Mammary epithelial cell (primary cell): ENCODE measurements at regions not wholly inside any gene's neighbourhood (a gene's known extent, or its start where the extent isn't known, plus 50 kb on each side); places are given as distances from the start of the nearest gene placed in this dataset.

Experiments
- CTCF ChIP-seq, 2 donors: IDR thresholded peaks in 1 of 2; conservative IDR thresholded peaks in 1 of 2; 2 replicates each; pipeline ENCODE4 v1.5.1; 2011 to 2012; ENCODE audit warnings: inconsistent platforms in 2 of 2, low read length in 2 of 2, mild to moderate bottlenecking in 2 of 2, control low read depth in 1 of 2, low read depth in 1 of 2; ENCODE audit not compliant: insufficient read depth in 1 of 2; ENCODE audit errors: extremely low read depth in 1 of 2
- EZH2 ChIP-seq: IDR thresholded peaks from 2 replicates; pipeline ENCODE4 v1.6.1; 2012; ENCODE audit warnings: low read length, inconsistent platforms, borderline replicate concordance

- TF ChIP-seq EZH2: no peak
- no peak for TF ChIP-seq CTCF (conservative IDR thresholded peaks at IDR 0.05 in 1 of 2, IDR thresholded peaks at IDR 0.05 in 1 of 2; ENCODE audit: extremely low read depth in 1 of 2, insufficient read depth in 1 of 2, low read depth in 1 of 2, low read length in 2 of 2)
Observed at GRCh38 chr5:82334085-82334692, 56.0 kb upstream of the RPS23 start.
